GM21786 (cell line): ENCODE measurements at regions not wholly inside any gene's neighbourhood (a gene's known extent, or its start where the extent isn't known, plus 50 kb on each side); places are given as distances from the start of the nearest gene placed in this dataset.
"Not testable (repeated sequence)": the region's sequence is repeated elsewhere in the genome, so short reads cannot be mapped to it uniquely, and the experiment has no call there.

Experiments used
- ATAC-seq: cut with Tn5 transposase; IDR thresholded peaks from one replicate; pipeline ENCODE4 v1.9.1; 2021; ENCODE audit not compliant: unreplicated experiment

DNA sequence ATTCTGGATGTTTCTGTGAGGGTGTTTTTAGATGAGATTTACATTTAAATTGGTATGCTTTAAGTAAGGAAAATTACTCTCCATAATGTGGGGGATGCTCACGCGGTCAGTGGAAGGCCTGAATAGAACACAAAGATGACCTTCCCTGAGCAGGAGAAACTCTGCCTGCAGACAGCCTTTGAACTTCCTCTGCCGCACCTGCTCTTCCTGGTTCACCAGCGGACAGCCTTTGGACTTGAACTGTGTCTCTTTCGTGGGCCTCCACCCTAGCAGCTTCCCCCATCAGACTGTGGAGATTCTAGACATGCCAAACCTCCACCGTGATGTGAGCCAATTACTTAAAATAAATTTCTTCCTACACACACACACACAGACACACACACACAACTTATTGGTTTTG lies 210.7 kb downstream of the EFCAB11 start:
- ATAC-seq: no peak

DNA sequence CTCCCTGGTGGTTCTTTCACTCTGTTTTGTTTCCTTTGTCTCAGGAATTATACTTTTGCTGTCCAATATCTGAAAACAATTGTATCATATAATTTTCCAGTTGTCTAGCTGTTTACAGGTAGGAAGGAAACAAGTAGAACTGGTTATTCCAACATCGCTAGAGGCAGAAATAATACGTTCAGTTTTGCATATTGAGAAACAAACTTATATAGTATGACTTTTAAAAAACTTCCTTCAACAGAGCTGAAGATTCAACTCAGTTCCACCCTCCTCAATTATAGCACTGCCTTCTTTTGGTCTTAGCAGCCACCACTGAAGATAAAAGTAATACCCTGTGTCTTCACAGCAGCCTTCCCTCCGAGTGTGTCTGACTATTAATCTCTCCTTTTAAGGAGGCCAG lies 214.3 kb downstream of the EFCAB11 start:
- ATAC-seq: no peak

DNA sequence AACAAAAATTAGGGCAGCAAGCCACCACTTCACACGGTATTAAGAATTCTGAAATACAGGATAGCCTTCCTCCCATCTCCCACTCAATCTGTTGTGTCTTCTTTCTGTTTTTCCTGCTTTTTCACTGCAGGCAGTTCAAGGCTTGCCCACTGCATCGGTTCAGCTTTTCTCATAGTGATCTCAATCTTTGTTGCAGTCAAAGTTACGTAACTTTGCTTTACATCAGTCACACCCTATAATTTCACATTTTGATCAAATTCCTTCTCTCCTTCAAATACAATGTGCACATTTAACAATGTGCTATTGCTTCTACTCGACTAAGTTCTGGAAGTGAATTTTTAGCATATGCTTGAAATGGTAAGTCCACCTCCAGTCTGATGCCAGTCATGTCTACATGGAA lies 217.6 kb downstream of the EFCAB11 start:
- no peak for ATAC-seq

DNA sequence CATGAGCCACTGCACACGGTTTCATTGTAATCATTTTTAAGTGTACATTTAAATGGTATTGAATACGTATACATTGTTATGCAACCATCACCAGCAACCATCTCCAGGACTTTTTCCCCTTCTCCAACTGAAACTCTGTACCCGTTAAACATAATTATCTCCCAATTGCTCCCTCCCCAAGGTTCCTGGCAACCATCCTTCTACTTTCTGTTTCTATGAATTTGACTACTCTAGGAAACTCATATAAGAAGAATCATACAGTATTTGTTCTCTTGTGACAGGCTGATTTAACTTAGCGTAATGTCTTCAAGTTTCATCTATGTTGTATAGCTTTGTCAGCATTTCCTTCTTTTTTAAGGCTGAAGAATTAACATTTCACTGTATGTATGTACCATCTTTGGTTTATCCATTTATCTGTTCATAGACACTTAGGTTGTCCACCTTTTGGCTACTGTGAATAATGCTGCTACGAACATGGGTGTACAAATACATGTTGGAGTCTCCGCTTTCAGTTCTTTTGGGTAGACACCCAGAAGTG lies 223.1 kb downstream of the EFCAB11 start:
- no peak for ATAC-seq

DNA sequence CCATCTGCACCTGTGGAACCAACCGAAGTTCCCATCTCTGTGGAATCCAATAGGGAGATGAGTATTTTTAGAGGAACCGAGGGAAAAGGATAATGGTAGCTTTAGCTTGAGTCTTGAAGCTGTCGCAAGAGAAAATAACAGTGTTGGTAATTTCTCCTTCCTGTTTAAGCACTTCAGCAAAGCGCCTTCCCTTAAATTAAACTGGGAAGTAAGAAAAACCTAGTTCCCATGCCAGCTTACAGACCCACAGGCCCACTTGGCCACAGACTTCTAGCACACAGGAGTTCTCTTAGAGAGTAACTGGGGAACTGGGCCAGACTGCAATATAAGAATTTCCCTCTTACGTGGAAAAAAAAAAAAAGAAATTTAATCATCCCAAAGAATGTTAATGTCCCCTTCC lies 223.8 kb downstream of the EFCAB11 start:
- no peak for ATAC-seq

DNA sequence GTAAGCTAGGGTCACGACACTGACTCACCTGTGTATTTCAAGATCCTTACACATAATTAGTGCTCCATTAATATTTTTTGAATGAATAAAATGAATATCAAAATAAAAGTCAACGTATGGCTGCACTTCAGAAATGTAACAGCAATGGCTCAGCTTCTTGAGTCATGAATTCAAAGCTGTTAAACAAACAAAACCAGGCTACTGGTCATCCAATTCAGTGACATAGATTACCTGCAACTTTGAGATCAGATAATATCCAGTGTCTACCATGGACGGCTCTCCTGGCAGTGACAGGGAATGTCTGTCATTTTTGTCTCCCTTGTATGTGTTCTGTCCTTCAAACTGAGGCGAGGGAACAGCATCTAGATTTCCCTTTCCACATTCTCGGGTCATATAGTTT lies 225.6 kb downstream of the EFCAB11 start:
- ATAC-seq: no peak

DNA sequence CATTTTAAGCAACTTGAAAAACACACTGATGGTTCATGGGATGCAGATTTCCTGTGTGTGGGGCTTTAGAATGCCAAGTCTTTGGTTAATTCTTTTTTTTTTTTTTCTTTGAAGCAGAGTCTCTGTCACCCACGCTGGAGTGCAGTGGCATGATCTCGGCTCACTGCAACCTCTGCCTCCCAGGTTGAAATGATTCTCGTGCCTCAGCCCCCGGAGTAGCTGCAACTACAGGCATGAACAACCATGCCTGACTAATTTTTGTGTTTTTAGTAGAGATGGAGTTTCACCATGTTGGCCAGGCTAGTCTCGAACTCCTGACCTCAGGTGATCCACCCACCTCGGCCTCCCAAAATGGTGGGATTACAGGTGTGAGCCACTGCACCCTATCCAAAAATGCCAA lies 228.3 kb downstream of the EFCAB11 start:
- ATAC-seq: not testable (repeated sequence)

DNA sequence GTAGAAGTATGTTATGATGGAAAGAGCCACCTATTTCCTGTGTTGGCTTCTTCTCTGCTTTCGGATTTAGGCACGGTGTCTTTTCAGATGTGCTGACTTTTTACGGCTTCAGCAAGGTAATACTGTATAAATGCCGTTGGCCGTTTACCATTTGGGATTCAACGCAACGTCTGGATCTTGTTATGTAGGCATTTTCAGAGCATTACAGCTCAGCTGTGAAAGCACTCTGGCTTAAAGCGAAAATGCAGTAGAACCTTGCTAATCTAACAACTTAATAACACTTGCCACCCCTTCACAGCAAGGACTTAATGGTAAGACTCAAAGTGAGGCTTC lies 229.9 kb downstream of the EFCAB11 start:
- no peak for ATAC-seq

DNA sequence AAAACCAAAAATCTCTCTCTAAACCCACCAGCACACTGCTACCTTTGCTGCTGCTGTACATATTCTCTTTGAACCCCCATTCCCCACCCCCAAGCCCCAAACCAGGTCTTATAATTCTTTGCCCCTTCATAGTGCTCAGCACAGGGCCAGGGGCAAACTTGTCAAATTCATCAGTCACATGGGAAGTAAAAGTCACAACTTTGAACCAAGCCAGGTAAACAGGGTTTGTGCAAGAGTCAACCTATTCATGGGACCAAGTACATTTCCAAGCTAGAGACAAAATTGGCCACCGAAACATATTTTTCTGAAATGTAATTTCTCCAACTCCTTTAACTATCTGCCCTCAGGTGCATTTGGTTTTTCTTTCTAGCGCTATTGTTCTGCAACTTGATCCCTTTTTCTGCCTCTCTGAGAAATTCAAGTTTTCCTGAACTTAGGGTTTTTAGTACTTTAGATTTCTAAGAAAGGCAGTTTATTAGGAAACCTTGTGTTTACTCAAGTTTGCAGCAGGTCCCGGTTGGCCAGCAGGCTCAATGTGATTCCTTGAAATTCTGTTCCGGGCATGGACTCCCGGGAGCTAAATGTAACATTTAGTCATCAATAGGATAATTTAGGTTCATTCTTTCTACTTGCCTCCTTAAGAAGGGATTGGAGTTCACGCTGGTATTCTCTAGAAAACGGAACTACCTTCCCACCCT lies 230.5 kb downstream of the EFCAB11 start:
- no peak for ATAC-seq

DNA sequence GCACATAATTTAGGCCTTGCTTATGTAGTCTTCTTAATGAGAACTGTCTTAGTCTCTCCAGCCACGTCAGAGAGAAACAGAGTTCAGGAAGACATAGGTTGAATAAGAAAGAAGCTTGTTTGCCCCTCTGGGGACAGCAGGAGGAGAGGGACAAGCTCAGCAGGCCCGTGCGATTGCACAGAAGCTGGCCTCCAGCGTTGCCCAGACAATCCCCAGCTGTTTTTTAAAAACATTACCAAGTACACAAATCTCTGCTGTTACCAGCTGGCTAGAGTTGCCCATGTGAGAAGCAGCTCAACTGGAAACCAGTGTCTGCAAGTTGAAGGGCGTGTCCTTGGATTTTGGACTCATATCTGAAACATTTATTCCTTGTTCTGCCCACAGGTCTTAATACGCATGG lies 232.6 kb downstream of the EFCAB11 start:
- ATAC-seq: no peak

DNA sequence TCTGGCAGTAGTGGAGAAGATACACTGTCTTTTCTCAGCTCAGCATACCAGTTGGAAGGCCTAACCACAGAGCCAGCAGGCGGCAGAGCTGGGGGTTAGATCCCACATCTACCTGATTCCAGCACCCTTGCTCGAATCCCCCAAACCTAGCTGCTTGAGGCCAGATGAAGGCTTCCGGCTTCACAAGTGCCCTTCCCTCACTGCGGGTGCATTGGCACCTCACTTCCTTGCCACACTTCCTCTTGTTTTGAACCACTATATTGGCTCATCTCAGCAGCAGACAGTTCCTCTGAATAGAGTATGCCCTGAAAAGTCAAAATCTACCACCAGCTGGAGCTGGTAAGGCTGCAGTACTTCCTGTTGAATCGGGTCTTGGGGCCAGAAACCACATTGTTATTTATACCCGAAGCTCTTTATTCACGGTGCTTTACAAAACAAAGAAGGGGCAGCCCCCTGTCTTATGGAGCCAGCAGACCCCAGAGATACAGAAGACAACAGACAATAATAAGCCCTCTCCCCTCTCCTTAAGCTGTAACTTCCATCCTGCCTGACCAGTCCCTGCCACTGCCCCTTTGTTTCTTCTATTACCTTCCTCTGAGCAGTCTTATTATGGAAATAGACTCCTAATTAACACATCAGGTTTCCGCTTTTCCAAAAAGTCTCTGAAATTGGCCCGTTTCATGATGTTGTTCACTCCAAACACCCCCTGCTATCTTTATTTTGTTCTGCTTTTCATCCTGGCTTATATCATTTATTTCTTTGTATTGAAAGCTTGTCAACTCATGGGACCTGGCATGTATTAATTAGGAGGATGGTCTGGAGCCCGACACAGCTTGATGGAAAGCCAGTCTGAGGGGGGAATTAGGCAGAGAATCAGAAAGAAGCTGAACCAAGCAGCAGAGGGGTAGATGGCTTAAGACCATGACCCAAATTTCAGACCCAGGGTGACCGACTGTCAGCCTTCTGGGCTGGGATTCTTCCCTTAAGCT lies 233.5 kb downstream of the EFCAB11 start:
- peak; percentile 81 for ATAC-seq

DNA sequence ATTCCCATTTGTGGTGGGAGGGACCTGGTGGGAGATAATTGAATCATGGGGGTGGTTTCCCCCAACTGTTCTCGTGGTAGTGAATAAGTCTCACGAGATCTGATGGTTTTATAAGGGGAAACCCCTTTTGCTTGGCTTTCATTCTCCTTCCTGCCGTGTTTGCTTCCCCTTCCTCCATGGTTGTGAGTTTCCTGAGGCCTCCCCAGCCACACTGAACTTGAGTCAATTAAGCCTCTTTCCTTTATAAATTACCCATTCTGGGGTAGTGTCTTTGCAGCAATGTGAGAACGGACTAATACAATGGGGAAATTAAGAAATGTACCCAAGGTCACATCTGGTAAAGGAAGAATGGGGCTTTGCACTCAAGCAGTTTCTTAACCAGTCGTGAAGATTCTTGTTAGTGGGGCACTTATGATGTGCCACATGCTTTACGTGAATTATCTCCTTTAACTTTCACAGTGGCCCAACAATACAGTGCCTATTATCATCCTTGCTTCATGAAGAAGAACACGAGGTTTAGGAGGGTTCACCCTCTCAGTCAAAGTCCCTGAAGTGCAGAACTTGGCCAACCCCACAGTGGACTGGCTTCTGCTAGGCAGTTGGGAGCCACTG lies 234.3 kb downstream of the EFCAB11 start:
- no peak for ATAC-seq

DNA sequence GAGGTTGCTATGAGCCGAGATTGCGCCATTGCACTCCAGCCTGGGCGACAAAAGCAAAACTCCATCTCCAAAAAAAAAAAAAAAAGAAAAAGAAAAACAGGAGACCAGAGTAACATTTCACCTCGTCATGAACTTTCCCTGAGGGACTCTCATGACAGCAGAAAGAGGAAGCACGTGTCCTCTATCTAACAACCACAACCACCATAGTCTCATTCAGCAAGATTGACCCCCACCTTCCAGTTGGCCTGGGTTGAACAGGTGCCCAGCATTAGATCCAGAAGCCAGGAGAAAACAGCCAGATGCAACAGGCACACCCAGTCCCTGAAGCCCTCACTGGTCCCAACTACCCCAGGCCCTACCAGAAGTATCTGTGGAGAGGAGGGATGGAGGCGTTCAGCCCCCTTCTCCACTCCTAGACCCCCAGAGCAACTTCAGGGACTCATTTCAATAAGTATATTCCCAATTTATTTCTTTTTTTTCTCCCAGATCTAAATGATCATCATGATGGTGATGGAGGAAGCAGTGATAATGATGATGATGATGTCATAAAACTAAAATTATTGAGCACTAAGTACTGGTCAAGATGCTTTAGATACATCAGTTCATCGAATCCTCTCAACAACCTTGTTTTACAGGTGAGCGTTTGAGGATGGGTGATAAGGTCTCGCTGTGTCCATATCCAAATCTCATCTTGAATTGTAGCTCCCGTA lies 235.0 kb downstream of the EFCAB11 start:
- ATAC-seq: peak; percentile 46

DNA sequence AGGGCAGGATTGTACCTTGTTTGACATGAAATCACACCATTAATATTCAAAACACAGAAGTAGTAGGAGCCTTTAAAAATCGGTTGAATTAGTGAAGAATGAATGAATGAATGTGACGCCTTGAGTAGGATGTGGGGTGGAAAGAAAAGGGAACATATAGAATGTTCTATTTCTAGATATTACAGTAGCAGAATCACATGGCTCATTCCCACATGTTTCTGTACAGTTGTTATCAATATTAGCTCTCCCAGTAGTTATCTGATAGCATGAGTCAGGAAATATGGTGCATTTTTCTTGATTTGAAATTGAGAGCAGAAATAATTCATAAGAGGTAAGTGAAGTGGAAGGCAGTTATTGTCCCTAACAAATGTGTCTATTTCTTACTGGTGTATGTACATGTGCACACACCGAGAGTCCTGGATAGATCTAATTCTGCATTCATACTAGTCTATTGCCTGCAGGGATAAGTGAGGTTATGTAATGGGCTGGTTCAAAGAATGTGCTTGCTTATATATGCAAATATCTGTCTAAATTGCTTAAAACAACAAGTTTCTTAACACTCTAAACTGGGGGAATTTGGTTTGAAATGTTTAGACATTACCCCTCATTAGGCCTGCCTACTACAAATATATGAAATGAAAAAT lies 245.4 kb downstream of the EFCAB11 start:
- ATAC-seq: no peak

DNA sequence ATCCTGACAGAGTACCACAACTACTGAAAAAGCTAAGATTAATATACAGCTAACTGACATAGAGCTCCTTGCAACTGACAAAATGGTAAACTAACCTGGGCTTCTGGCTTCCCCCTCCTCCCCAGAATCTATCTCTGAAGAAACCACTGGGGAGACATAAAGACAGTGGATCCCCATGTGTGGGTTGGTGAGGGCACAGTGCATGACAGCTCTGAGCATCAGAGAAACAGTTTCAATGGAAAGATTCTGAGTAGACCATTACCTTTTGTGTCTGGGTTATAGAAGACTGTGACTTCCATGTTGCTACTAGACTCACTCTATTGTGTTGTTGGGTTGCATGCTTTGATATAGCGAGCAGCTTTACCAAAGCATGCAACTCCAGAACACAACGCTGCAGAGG lies 247.4 kb downstream of the EFCAB11 start:
- ATAC-seq: no peak

DNA sequence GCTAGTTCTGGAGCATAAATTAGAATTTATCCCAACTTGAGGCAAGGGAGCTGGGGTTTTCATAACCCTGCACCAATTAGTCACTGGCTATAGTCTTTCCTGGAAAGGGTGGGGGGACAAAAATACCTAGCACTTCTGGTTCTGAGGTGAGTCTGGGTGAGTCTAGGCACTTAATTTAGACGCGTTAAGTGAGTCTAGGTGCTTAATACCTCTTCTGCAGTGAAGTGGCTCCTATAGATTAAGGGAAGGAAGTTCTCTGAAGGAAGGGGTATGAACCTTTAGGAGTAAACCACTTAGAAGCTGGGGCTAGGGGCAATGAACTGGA lies 251.7 kb downstream of the EFCAB11 start:
- ATAC-seq: no peak

DNA sequence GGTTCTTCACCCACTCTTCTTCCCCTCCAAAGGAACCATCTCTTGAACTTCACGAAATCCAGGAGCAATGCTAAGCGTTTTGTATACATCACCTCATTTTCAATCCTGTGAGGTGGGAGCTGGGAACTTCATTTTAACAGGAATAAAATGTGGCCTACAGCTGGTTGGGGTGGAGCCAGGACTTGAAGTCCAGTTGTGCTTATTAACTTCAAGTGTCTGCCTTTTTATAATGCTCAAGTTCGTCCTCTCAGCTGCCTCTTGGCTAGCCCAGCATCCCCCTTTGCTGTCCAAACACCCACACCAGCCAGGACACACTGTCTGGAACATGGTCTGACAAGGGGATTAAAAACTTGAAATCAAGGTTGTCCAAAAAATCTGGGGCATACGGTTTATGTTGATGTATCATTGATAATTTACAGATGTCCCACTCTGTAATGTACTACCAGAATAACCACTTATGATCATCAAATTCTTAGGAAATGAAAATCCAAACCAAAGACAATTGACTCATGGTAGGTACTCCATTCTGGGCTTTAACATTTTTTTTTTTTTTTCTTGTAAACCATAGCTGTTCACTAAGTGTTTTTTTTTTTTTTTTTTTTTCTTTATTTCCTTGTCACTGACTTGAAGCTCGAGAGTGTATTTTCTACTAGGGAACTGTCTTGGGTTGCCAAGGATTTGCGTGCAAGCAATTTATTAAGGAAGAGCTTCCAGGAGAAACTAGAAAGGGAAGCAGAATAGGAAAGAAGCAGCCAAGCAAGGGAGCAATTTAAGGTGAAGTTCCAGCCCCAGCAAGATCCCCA lies 252.3 kb downstream of the EFCAB11 start:
- no peak for ATAC-seq

DNA sequence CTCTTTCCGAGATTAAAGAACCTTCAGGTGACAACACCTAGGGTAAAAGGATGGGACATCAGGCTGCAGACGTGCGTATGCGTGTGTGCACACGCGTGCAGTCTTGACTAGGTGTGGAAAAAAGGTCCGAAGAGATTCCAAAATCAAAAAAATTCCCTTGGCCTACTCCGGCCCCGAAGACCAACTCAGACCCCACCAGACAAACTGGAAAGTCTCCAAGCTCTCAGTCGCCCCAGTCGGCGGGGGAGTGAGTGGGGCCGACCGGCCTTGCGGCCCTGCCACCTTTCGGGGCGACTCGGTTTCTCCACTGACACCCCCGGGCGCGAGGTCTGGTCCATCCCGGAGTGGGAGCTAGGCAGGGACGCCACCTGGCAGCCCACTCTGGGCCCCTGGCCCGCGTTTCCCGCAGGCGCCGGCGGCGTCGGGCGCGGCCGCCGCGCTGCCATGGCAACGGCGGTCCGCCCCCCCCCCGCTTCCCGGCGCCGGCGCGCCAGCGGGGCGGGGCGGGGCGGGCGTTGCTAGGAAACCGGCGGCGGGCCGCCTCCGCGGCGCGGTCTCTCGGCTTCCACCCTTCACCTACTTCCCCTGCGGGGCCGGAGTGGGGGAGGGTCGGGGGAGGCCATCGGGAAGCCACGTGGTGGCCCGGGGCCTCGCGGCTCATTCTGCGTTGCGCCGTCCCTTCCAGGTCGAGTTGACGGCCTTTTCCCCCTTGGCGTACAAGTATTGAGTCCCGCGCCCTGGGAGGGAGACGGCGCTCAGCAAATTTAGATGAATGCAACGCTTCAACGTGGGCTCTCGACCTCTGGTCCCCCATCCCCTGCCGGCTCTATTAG lies 253.1 kb downstream of the EFCAB11 start:
- ATAC-seq: peak; percentile 76

DNA sequence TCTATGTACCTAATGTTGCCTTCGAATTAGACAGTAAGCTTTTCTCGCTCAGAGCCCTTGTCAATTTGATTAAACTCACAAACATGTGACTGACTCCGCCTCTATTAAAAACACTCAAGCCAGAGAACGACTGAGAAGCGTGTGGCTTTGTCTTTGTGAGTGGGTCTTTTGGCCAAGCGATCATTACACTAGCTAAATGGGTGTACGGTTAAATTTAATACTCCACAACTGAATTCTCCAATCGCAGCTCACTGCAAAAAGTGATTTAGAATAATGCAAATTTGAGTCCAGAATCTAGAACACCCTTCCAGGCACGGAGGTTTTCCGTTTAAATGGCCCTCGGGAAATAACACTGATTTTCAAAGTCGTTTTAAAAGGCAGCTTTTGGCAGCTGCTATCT lies 253.7 kb downstream of the EFCAB11 start:
- no peak for ATAC-seq
